Keratinocyte (primary cell): ENCODE measurements at regions not wholly inside any gene's neighbourhood (a gene's known extent, or its start where the extent isn't known, plus 50 kb on each side); places are given as distances from the start of the nearest gene placed in this dataset.

Source experiments
- DNase-seq: peaks from one replicate; pipeline ENCODE4 v3.0.0-alpha.2; 2011; ENCODE audit warnings: low read depth, missing footprints, low spot score
- FAIRE-seq: peaks from 2 replicates; lab custom pipeline; 2011; peaks lifted over from hg19 to GRCh38; lab: Jason Lieb, UNC
- H2AFZ ChIP-seq: 2 replicates; pipeline ENCODE4 v1.6.0; 2012; ENCODE audit warnings: low read length, control low read depth, inconsistent platforms; ENCODE audit not compliant: control insufficient read depth
- H3K27ac ChIP-seq: 2 replicates; pipeline ENCODE4 v1.5.1; 2011; ENCODE audit warnings: low read length; ENCODE audit not compliant: control insufficient read depth, insufficient read depth
- H3K27me3 ChIP-seq: 3 replicates; pipeline ENCODE4 v1.6.0; 2011; ENCODE audit warnings: low read length; ENCODE audit not compliant: control insufficient read depth, insufficient read depth; ENCODE audit errors: extremely low read depth
- H3K36me3 ChIP-seq, 2 experiments: 2 replicates in 1 of 2; 3 replicates in 1 of 2; pipeline ENCODE4 v1.5.1; 2011; ENCODE audit warnings: low read length in 2 of 2, mild to moderate bottlenecking in 1 of 2; ENCODE audit not compliant: control insufficient read depth in 2 of 2, insufficient read depth in 2 of 2; ENCODE audit errors: extremely low read depth in 1 of 2
- H3K4me1 ChIP-seq: 3 replicates; pipeline ENCODE4 v1.5.1; 2011; ENCODE audit warnings: low read length; ENCODE audit not compliant: control insufficient read depth, insufficient read depth; ENCODE audit errors: extremely low read depth
- H3K4me2 ChIP-seq: 3 replicates; pipeline ENCODE4 v1.6.0; 2011; ENCODE audit warnings: low read depth, low read length; ENCODE audit not compliant: control insufficient read depth, insufficient read depth; ENCODE audit errors: extremely low read depth
- H3K4me3 ChIP-seq, 3 experiments: fragments of 200-600 bp in 1 of 3; sonication (generic) in 1 of 3; 2 replicates in 2 of 3; 3 replicates in 1 of 3; pipeline ENCODE4 v1.5.1; 2011 to 2016; ENCODE audit warnings: low read length in 3 of 3, mild to moderate bottlenecking in 3 of 3, control low read depth in 2 of 3, inconsistent platforms in 1 of 3, low read depth in 1 of 3, mixed read lengths in 1 of 3, mixed run types in 1 of 3, moderate library complexity in 1 of 3; ENCODE audit not compliant: control insufficient read depth in 2 of 3, insufficient read depth in 2 of 3; ENCODE audit errors: extremely low read depth in 1 of 3
- H3K79me2 ChIP-seq: 2 replicates; pipeline ENCODE4 v1.6.0; 2012; ENCODE audit warnings: low read length; ENCODE audit not compliant: control insufficient read depth, insufficient read depth
- H3K9ac ChIP-seq: 3 replicates; pipeline ENCODE4 v1.6.0; 2011; ENCODE audit warnings: low read length; ENCODE audit not compliant: control insufficient read depth, insufficient read depth; ENCODE audit errors: extremely low read depth
- H3K9me1 ChIP-seq: 3 replicates; pipeline ENCODE4 v1.6.0; 2011; ENCODE audit warnings: low read length; ENCODE audit not compliant: control insufficient read depth, insufficient read depth; ENCODE audit errors: extremely low read depth
- H3K9me3 ChIP-seq: 2 replicates; pipeline ENCODE4 v1.5.1; 2012; ENCODE audit warnings: low read depth, low read length; ENCODE audit not compliant: control insufficient read depth
- H4K20me1 ChIP-seq: 3 replicates; pipeline ENCODE4 v1.6.0; 2011; ENCODE audit warnings: low read length; ENCODE audit not compliant: control insufficient read depth, insufficient read depth; ENCODE audit errors: extremely low read depth
- CTCF ChIP-seq, 3 experiments: IDR thresholded peaks in 1 of 3; conservative IDR thresholded peaks in 1 of 3; optimal IDR thresholded peaks in 1 of 3; 2 replicates in 2 of 3; 3 replicates in 1 of 3; pipeline versions ENCODE3 to v1.5.1; 2011; ENCODE audit warnings: low read length in 3 of 3, mild to moderate bottlenecking in 3 of 3, moderate library complexity in 2 of 3, control low read depth in 1 of 3, inconsistent platforms in 1 of 3; ENCODE audit not compliant: insufficient read depth in 2 of 3; ENCODE audit errors: extremely low read depth in 1 of 3
- EZH2 ChIP-seq: IDR thresholded peaks from one replicate; pipeline ENCODE4 v1.6.1; 2012; ENCODE audit warnings: inconsistent platforms, mild to moderate bottlenecking, low read length, moderate library complexity
- dilution Hi-C: fragments of 300-500 bp; cut with MboI; formaldehyde crosslinking; loops from one replicate; pipeline ENCODE4 v1.7.0; 2020; ENCODE audit warnings: low sequenced_read_pairs; ENCODE audit not compliant: extremely low pct_ligation_motif_present

- Histone ChIP-seq H3K27me3 (no peaks in the 10 kb centered on the region), H3K9me1 (no peaks in the 10 kb centered on the region)
Observed at GRCh38 chr6:138714493-138714892, 59.1 kb upstream of the CCDC28A start.

GRCh38 chr6:138716013-138716412 is 57.6 kb upstream of the CCDC28A start:
- FAIRE-seq = no peak
- Histone ChIP-seq H3K27me3 (no peaks in the 10 kb centered on the region), H3K79me2 (no peaks in the 10 kb centered on the region), H3K4me3 (no peak overlapping the region), H3K4me1 (no peaks in the 10 kb centered on the region), H3K9me3 (no peaks in the 10 kb centered on the region), H3K9ac (no peak overlapping the region), H3K4me2 (no peak overlapping the region), H3K9me1 (no peaks in the 10 kb centered on the region), H4K20me1 (no peaks in the 10 kb centered on the region), H2AFZ (no peak overlapping the region), H3K36me3 (no peaks in the 10 kb centered on the region), H3K27ac (no peak overlapping the region)
- no peak for TF ChIP-seq CTCF (optimal IDR thresholded peaks at IDR 0.05 in 1 of 3, IDR thresholded peaks at IDR 0.05 in 1 of 3, conservative IDR thresholded peaks at IDR 0.05 in 1 of 3; ENCODE audit: extremely low read depth in 1 of 3, insufficient read depth in 2 of 3, low read length in 3 of 3)
- no peak for TF ChIP-seq EZH2
- DNase-seq = no peak
- dilution Hi-C loops = no loop called here

More at GRCh38 chr6:138714493-138714892, 59.1 kb upstream of the CCDC28A start:
- TF ChIP-seq CTCF (optimal IDR thresholded peaks at IDR 0.05 in 1 of 3, IDR thresholded peaks at IDR 0.05 in 1 of 3, conservative IDR thresholded peaks at IDR 0.05 in 1 of 3; ENCODE audit: extremely low read depth in 1 of 3, insufficient read depth in 2 of 3, low read length in 3 of 3) = no peak
- Histone ChIP-seq H3K4me3 (no peak overlapping the region), H3K27ac (no peak overlapping the region), H2AFZ (no peak overlapping the region), H4K20me1 (no peaks in the 10 kb centered on the region), H3K9me3 (no peaks in the 10 kb centered on the region), H3K4me1 (no peaks in the 10 kb centered on the region), H3K9ac (no peak overlapping the region), H3K36me3 (no peaks in the 10 kb centered on the region), H3K79me2 (no peaks in the 10 kb centered on the region), H3K4me2 (no peak overlapping the region)
- DNase-seq (no peak), FAIRE-seq (no peak)
- dilution Hi-C loops = no loop called here
